GM12891 (cell line): ENCODE measurements at regions not wholly inside any gene's neighbourhood (a gene's known extent, or its start where the extent isn't known, plus 50 kb on each side); places are given as distances from the start of the nearest gene placed in this dataset.

Source experiments
- PAX5 ChIP-seq: IDR thresholded peaks from 2 replicates; pipeline ENCODE4 v1.6.1; 2011; ENCODE audit warnings: low read length, moderate library complexity, mild to moderate bottlenecking; ENCODE audit not compliant: insufficient read depth, severe bottlenecking
- POLR2A ChIP-seq: IDR thresholded peaks from 2 replicates; pipeline ENCODE4 v1.6.1; 2011; ENCODE audit warnings: low read depth, low read length, control low read depth
- POLR2AphosphoS5 ChIP-seq: IDR thresholded peaks from 2 replicates; pipeline ENCODE4 v1.6.1; 2011; ENCODE audit warnings: low read depth, low read length, control low read depth
- POU2F2 ChIP-seq: IDR thresholded peaks from 2 replicates; pipeline ENCODE4 v1.6.1; 2011; ENCODE audit warnings: low read depth, mild to moderate bottlenecking, control low read depth, low read length, moderate library complexity
- SPI1 ChIP-seq: IDR thresholded peaks from 2 replicates; pipeline ENCODE4 v1.6.1; 2011; ENCODE audit warnings: low read depth, low read length, control low read depth
- TAF1 ChIP-seq: IDR thresholded peaks from 2 replicates; pipeline ENCODE4 v1.6.1; 2011; ENCODE audit warnings: low read depth, low read length, control low read depth

DNA sequence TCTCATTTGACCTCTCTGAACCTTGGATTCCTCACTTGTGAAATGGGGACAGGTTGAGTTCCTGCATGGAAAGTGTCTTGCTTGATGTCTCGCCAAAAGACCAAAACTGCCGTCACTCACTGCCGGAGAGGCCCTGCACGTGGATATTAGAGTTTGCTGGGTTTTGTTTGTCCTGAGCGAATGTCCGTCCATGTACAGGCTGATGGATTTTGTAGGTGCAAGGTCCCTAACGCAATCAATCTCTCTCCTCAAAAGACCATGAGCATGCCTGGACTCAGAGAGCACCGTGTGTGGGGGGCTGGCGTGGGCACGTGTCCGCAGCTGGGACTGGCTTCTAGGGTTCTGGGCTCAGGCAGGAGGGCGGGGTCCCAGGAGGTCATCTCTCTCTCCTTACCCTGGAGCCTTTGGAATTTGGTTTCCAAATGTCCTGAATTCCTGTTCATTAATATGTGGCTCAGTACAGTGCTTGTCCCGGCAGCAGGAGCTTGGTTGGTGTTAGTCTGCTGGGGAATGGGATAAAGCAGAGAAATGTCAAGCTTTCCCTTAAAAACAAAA lies 146.0 kb upstream of the IER5L start:
- TF ChIP-seq POLR2A = no peak
- no peak for TF ChIP-seq POLR2AphosphoS5
- no peak for TF ChIP-seq SPI1
- TF ChIP-seq POU2F2 = no peak
- TF ChIP-seq TAF1 = no peak
- TF ChIP-seq PAX5 = no peak
